ENCODE measurements at regions not wholly inside any gene's neighbourhood (a gene's known extent, or its start where the extent isn't known, plus 50 kb on each side); places are given as distances from the start of the nearest gene placed in this dataset.

DNA sequence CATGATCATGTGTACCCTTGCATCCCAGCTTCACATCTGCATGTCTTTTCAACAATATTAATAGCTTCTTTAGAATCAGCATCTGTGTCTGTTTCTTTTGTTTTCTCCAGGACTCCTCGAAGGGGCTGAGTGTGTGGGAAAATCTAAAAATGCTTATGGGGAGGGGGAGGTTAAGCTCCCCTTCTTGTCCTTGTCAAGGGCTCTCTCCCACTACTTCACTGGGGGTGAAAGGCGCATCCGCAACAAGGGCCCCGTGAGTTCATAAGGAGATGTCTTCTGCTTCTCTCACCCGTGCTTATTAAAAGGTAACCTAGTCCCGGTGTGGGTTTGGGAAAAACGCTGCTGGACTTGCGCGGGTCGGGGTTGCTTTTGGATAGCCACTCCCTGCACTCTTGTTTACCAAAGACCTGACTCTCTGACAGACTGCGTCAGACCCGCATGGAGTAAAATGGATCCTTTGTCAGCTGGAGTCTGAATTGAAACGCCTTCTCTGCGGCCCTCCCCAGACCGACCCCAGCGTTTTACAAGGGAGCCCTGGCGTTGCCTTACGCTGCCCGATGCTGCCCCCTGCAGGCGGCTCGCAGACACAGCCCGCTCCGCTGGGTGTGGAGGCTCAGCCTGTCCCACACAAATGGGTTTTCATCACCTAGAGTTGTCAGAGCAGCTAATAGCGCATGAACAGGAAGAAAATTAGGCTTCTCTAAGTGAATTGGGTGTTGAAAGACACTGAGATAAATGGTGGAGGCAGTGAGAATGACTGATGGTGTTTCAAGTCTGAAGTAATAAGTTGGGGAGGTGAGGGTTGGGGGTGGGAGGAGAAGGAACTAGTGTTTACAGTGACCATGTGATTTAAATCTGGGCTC, 53.8 kb downstream of the IER5 start:
- DNase-seq = peak; percentile 88 to 99 (median 95)
- intact Hi-C loops (cut with DNase I) = loop anchor here (1.0 to 10.0 kb wide), 5 partner anchors 35 to 628 kb away; partner anchors contain the start of gene IER5

DNA sequence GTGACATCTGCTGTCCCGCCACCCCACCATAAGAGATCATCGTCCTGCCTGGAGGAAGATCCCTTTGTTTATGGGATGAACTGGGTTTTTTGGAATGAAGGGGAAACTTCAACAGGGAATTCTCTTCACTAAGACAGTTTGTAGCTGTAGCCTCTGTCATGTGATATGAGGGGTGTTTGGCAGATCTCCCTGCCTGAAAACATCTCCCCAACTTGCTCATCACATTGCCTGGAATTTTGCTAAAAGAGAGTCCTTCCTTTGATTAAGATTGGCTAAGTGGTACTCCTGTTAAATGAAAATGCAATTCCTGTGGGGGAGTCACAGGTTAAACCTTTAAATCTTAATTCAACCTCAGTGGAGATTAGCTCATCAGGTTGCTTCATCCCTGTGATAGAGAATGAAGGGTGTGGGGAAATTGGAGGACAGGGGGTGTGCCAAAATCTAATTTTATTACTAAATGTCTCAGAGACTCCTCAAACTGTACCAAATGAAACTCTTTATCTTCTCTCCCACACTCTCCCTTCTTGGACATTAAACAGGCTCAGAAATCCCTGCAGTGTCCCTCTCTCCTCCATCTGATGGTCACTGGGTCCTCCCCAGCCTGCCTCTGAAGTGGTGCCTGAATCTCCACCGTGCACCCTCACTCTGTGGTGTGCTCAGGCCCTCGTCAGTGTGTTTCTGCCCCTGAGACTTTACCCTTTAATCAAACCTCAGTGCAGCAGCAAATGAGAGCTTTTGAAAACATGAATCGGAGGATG, 54.8 kb downstream of the IER5 start:
- no peak for DNase-seq
- intact Hi-C loops (cut with DNase I) = loop anchor here (2.0 to 10.0 kb wide), 3 partner anchors 36 to 628 kb away; partner anchors contain the start of gene IER5

DNA sequence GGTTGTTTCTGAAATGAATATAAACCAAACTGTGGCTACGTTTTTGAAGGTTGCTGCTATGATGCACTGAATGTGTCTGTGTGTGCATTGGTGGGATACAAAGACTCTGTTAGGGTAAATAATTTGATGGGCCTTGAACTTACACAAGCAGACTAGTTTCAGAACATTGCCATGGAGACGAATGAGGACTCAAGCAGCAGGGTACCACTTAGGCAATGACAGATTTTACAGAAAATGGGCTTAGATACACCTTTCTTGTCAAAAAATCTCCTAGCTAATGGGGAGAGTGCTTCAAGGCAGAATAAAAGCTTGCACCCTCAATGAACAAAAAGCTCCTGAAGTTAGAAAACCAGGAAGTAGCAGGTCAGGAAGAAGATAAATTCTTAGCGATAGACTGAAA, 55.7 kb downstream of the IER5 start:
- DNase-seq = no peak
- intact Hi-C loops (cut with DNase I) = loop anchor here (5.0 to 10.0 kb wide), 2 partner anchors 37 to 629 kb away; no protein-coding TSS in a partner anchor

DNA sequence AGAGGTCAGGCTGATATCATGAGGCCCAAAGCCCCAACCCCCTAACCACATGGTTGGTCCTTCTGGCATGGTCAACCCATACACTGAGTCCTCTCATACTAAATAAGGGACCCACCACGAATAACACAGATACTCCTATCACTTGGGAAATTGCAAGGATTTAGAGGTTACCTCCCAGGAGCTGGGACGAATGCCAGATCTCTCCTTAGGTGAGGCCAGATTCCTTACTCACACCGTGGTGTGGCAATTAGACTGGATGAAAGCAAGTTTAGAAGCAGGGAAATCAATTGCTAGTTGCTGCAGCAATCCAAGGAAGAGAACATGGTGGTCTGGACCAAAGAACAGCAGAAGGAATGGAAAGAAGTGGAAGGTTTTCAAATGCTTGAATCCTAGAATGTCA, 60.1 kb downstream of the IER5 start:
- DNase-seq = no peak
- intact Hi-C loops (cut with DNase I) = loop anchor here (10.0 kb wide), 1 partner anchor 634 kb away; no protein-coding TSS in a partner anchor

DNA sequence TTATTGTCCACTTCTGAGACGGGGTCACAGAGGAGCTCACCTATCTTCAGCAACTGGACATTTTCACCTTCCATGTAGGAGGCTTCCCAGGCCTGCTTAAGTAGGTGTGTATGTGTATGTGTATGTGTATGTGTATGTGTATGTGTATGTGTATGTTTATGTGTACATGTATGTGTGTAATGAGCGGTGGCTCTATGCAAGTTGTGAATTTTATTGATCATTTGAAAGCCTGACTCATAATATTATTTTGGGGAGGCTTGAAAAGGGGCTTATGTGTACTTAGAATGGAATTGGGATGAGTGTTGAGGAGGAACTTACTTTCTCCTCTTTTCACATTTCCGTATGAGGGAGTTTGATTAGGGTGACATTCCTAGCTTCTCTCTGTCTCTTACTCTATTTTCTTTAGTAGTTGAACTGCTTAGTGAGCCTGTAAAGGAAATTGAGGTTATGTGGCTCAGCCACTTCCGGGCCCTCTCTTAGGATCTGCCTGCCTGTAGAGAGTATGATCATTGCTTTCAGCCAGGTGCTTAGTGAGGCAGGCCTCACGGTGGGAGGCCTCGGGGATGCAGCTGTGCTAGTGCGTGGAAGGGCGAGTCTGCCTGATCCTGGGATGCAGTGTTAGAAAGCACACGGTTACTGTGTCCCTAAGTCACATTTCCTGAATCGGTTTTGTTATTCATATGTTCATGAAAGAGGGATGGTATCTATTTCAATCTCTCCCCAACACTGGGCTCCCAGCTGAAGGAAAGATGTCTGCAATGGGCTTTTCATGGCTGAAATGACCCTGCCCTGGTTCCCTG, 61.0 kb downstream of the IER5 start:
- intact Hi-C loops (cut with DNase I) = loop anchor here (10.0 kb wide), 1 partner anchor 635 kb away; no protein-coding TSS in a partner anchor
- no peak for DNase-seq

DNA sequence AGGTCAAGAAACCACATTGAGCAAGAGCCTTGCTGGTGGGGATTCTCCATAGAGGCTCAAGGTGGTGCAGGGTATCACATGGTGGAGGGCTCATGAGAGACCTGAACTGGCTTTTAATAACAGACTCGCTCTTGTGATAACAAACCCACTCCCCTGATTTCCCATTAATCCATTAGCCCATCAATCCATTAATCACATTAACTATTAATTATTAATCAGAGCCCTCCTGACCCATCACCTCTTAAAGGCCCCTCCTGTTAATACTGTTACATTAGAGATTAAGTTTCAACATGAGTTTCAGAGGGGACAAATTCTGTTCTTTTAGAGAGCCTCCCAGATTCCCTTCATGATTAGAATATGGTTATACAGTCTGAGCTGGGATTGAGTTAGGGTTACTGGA, 61.8 kb downstream of the IER5 start:
- intact Hi-C loops (cut with DNase I) = no loop called here
- DNase-seq = no peak

DNA sequence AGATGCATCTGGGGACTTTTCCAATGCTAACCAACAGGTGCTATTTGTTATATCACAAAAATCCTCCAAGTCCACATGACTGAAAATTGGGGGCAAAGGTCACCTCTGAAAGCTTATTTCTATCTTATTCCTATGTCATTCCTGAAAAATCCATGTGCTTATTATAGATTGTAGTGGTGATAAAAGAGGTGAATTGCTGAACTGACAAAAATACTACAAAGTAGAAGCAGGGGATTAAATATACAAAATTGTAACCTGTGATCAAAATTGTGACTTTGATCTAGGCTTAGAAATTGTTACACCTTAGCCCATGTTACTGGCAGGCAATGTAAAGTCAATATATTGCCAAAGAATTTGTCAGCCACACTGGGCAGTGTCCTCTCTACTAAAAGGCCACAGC, 62.3 kb downstream of the IER5 start:
- DNase-seq = no peak
- intact Hi-C loops (cut with DNase I) = no loop called here

DNA sequence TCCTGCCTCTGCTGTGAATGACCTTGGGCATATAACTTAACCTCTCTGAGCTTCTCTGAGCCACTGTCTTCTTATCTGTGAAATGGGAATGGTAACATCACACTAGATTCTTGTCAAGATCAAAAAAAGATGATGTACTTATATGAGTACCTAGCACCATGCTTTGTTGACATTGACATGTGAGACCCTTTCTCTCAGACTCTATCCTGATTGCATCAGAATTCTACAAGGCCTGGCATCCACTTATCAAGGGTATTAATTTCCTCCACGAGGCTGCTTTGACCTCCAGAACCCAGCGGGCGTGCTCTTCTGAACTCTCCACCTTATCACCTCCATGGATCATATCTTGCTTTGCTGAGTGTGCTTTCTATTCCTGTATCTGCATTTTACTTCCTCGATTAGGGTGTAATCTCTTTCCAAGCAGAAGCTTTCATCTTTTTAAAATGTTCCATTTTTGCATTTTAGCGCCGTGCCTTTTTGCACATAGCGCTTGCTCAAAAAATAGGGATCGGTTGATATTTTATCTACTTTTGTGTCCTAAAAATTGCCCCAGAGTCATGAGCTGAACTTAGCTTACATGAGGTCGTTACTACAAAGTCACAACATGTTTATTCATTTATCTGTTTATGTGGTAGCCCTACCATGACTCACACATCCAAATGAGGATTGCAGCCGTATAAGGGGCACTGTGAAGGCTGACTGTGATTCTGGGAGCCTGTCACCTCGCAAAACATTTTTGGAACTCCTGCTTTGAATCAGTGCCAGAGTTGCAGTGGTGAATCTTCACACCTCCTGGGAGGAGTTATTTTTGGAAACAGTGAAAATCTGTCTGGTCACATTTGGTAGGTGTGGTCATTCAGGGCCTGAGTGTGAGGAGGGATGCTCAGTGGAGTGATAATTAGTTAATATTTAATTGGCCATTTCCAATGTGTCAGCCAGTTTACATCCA, 63.2 kb downstream of the IER5 start:
- no peak for DNase-seq
- intact Hi-C loops (cut with DNase I) = no loop called here

DNA sequence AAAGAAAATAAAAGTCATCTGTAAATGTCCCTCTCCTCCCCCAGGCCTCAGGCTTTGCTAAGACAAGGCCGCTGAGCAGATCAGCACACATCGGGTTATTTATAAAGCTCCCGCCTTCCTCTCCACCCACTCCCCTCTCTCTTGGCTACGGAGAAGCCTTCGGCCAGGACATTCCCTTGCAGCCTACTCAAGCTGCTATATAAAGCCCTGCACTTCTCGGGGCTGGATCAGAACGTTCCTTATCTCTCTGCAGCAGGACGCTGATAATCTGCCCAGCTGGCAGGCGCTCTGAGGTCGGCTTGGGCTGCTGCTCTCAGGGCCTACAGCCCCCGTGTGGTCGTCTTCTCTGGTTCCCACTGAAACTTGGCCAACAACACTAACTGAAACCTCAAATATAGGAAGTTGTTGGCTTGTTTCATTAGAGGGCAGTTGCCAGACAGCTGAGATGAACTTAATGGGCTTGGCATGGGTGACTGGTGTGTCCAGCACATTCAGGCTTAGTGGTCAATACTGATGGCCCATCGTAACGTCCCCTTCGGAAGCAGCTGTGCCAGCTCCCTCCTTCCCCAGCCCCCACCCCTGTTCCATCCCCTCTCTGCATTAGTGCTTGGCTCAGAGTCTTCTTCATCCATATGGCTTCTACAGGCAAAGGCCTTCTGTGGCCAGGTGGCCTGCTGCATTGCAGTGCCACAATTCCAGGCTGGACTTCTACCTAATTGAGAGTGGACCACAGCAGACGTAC, 64.6 kb downstream of the IER5 start:
- DNase-seq = peak in 9 of 10 donors; percentile 30 to 93 (median 65)
- intact Hi-C loops (cut with DNase I) = no loop called here

DNA sequence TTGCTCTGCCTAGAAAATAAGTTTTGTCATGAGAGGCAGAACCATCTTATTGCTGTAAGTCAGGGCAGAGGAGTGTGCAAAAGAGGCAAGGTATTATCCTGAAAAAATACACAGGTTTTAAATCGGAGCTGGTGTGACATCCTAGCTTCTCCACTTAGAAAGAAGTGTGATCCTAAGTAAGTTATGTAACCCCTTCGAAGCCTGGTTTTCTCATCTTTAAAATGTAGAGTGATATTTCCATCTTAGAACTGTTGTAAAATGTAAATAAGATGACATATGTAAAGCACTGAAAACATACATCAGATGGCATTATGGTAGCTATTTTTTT, 65.1 kb downstream of the IER5 start:
- no peak for DNase-seq
- intact Hi-C loops (cut with DNase I) = no loop called here

DNA sequence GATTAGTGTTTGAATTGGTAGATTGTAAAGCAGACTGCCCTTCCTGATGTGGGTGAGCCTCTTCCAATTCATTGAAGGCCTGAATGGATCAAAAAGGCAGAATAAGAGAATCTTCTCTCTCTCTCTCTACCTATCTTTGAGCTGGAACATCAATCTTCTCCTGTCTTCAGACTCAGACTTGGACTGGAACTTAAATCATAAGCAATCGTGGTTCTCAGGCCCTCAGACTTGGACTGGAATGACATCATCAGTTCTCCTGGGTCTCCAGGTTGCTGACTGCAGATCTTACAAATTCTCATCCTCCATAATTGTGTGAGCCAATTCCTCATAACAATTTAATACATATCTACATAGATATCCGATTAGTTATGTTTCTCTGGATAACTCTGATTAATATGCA, 66.8 kb downstream of the IER5 start:
- DNase-seq = no peak
- intact Hi-C loops (cut with DNase I) = no loop called here

DNA sequence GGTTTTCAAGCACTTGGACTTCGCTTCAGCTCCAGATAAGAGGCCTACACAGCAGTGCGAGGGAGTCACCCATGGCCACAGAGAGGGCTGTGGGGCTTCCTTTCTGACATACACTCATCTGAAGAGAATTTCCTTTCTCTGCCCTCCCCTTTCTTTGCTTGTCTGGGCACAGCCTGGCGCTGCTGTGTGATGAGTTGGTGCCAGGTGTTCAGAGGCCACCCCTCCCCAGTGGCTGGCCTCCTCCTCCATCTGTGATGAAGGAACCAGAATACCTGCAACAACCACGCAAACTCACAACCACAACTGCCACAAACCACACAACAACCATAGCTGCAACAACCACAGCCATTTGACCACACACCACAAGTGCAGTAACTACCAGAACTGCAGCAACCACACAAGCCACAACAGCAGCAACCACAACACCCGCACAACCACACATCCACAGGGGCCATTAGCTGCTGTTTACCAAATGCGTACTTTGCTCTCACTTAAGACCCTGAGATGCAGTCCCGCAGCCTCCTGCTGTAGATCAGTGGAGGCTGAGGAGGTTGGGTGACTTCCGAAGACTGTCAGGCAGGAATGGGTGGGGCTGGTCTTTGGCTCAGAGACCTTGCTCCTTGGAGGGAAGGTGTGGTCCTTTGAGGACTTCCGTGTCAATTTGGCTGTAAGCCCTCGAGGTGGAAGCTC, 71.1 kb downstream of the IER5 start:
- intact Hi-C loops (cut with DNase I) = no loop called here
- DNase-seq = no peak

DNA sequence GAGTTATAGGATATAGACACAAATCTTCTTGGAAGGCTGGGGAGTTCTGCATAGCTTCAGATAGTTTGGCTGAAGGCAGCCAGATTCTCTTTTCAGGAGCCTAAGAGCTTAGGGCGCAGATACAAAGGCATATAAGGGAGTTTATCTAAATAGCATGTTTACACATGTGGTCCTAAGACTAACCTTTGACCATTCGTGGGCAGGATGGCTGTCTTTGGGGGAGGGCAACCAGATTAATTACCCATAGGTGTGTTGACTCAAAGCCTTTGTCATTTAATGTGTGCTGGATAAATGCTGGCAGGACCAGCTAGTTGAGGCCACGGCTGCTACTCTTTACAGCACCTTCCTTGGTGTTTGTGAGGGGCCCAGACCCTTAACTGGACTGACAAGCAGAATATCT, 71.8 kb downstream of the IER5 start:
- no peak for DNase-seq
- intact Hi-C loops (cut with DNase I) = no loop called here

DNA sequence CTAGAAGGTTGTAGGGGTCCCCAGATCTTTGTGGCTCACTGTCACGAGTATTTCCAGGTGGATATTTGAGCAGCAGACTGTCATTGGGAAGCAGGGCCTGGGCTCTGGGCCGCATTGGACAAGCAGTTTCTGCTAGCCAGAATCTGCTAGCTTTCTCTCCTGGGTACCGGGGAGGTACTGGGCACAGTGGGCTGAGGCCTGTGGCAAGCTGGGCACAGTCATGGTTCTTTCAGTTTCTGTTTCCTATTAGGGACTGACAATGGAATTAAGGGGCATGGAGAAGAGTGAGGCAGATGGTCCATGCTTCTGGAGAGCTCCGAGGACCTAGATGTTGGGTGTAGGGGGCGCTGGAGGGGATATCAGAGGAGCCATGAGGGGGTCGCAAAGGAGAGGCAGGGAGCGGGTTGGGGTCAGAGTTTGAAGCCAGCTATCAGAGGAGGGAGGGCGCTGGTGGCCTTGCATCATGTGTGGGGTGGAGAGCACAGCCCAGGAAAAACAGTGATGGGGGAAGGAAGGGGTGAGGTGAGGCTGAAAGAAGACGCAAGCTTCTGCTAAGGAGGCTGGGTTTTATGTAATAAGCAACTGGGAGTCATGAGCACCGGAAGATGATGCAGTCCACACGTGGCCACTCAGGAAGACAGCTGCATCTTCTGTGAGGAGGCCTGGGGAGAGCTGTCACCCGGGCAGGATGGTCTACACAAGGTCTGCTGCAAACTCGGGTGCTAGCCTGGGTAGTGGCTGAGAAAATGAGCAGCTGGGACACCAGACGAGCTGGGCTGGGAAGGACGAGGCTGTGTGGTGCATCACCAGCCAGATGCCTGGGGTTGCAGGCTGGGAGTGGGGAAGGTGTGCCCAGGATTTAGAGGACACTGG, 72.7 kb downstream of the IER5 start:
- intact Hi-C loops (cut with DNase I) = no loop called here
- peak in 5 of 10 donors; percentile 37 to 91 (median 80) for DNase-seq

DNA sequence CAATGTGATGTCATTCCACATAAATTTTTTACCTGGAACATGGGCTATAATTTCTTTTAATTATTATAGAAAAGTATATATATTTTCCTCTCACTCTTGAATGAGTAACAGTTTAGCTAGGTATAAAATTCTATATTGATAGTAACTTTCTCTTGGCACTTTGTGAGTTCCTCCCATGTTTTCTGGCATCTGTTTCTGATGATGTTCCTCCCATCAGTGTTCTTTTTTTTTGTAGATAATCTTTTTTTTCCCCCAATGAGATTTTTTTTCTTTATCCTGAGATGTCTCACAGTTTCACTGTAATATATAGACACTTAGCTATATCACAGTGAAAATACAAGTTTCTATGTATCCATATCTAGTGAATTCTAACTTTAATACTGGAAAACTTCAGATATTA, 75.2 kb downstream of the IER5 start:
- intact Hi-C loops (cut with DNase I) = no loop called here

DNA sequence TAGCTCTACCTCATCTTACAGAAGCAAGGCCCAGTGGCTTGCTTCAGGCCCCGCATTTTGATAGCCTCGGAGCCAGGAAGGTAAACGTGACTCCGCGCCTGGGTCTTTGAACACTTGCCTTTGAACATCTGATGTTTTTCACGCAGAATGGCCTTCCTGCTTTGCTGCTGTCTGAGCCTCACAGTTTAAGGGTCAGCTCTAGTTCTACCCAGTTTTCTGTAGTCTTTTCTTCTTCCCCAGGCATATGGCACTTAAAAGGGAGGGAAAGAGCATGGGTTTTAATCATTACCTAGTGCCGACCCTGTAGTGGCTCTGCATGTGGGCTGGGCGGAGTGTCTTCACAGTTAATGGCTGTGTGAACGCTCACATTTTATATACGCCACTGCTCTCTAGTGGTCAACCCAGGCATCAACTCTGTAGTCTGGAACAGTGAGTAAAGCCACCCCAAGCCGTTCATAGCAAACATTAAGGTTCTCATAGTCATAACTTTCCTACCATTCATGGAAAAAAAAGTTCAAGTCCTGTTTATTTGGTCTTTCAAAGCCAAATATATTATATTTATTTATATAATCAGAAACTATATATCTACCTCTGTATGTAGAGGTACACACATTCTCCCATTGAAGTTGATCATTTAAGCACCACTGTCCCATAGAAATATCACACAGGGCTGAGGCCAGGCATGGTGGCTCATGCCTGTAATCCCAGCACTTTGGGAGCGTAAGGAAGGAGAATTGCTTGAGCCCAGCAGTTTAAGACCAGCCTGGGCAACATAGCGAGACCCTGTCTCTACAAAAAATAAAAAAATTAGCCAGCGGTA, 78.1 kb downstream of the IER5 start:
- intact Hi-C loops (cut with DNase I) = loop anchor here (5.0 kb wide), 1 partner anchor 284 kb away; no protein-coding TSS in a partner anchor
- DNase-seq = peak in 6 of 10 donors; percentile 55 to 90 (median 68)

More for the DNA sequence above, 75.2 kb downstream of the IER5 start:
- no peak for DNase-seq

All from posterior cingulate gyrus (tissue), 11 donors.